PC-3 (cell line): ENCODE measurements at regions not wholly inside any gene's neighbourhood (a gene's known extent, or its start where the extent isn't known, plus 50 kb on each side); places are given as distances from the start of the nearest gene placed in this dataset.

Source experiments
- EZH2 ChIP-seq: fragments of 300-600 bp; sonication (generic); IDR thresholded peaks from one replicate; pipeline ENCODE4 v1.6.1; 2017; ENCODE audit warnings: antibody characterized with exemption, mild to moderate bottlenecking, low read length; ENCODE audit not compliant: unreplicated experiment
- EZH2phosphoT487 ChIP-seq: fragments of 300-600 bp; sonication (generic); IDR thresholded peaks from 2 replicates; pipeline ENCODE4 v1.6.1; 2018; ENCODE audit warnings: mild to moderate bottlenecking, antibody characterized with exemption, low read length, borderline replicate concordance
- TF ChIP-seq, protein P1 (sequence below): fragments of 300-600 bp; sonication (generic); conservative IDR thresholded peaks from 2 replicates; pipeline ENCODE4 v1.5.1; 2017; ENCODE audit warnings: antibody characterized with exemption, low read depth, mild to moderate bottlenecking, low read length

DNA sequence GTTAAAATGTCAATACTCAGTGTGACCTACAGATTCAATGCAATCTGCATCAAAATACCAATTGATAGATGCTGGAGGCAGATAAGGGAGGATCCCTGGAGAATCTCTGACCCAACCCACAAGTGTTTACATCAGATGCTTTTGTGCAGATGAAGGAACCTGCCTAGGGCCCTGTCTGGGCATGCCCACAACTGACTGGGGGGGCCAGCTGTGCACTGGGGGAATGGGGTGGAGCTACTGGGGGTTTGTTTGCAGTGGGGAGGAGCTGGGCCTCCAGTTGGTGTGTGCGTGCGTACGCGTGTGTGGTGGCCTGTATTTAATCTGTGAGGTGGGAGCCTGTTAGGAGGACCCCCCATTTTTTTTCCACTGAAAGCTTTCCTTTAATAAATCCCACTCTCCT is 244.9 kb downstream of the TRIM36 start:
- TF ChIP-seq, protein P1, sequence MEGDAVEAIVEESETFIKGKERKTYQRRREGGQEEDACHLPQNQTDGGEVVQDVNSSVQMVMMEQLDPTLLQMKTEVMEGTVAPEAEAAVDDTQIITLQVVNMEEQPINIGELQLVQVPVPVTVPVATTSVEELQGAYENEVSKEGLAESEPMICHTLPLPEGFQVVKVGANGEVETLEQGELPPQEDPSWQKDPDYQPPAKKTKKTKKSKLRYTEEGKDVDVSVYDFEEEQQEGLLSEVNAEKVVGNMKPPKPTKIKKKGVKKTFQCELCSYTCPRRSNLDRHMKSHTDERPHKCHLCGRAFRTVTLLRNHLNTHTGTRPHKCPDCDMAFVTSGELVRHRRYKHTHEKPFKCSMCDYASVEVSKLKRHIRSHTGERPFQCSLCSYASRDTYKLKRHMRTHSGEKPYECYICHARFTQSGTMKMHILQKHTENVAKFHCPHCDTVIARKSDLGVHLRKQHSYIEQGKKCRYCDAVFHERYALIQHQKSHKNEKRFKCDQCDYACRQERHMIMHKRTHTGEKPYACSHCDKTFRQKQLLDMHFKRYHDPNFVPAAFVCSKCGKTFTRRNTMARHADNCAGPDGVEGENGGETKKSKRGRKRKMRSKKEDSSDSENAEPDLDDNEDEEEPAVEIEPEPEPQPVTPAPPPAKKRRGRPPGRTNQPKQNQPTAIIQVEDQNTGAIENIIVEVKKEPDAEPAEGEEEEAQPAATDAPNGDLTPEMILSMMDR = no peak
- no peak for TF ChIP-seq EZH2phosphoT487
- TF ChIP-seq EZH2 = no peak
